Caki2 (cell line): ENCODE measurements at regions not wholly inside any gene's neighbourhood (a gene's known extent, or its start where the extent isn't known, plus 50 kb on each side); places are given as distances from the start of the nearest gene placed in this dataset.
"Not testable (repeated sequence)": the region's sequence is repeated elsewhere in the genome, so short reads cannot be mapped to it uniquely, and the experiment has no call there.

Experiments
- DNase-seq: peaks from one replicate; pipeline ENCODE4 v3.0.0-alpha.2; 2015; ENCODE audit warnings: low read depth
- in situ Hi-C: cut with HindIII; loops from 2 replicates; pipeline ENCODE4 v1.10.0; 2016; ENCODE audit warnings: low sequenced_read_pairs, low pct_unique_long_range_greater_than_20kb, mixed read lengths

- in situ Hi-C loops = no loop called here
- DNase-seq = no peak
These were observed 59.2 kb downstream of the EMX2 start for GRCh38 chr10:117601716-117602115.

DNA sequence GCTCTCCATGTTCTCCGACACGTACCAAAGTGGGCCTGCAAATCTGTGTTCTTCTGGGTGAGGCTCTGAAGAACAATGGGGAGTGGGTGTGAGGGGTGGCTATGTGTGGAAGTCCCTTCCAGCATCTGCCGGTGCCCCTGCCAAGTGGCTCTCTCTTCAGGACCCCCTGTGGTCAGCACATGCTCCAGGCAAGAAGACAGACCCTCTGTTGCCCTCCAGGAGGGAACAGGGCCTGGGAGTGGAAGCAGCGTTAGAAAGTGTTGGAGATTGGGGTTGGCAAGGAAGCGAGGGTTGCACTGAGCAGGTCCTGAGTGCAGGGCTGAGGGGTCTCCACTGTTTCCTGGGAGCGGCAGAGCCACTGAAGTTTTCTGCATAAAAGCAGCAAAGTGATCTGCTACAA lies 60.5 kb downstream of the EMX2 start:
- in situ Hi-C loops = no loop called here
- DNase-seq = no peak

GRCh38 chr10:117603726-117604125 lies 61.2 kb downstream of the EMX2 start:
- DNase-seq = no peak
- in situ Hi-C loops = no loop called here

DNA sequence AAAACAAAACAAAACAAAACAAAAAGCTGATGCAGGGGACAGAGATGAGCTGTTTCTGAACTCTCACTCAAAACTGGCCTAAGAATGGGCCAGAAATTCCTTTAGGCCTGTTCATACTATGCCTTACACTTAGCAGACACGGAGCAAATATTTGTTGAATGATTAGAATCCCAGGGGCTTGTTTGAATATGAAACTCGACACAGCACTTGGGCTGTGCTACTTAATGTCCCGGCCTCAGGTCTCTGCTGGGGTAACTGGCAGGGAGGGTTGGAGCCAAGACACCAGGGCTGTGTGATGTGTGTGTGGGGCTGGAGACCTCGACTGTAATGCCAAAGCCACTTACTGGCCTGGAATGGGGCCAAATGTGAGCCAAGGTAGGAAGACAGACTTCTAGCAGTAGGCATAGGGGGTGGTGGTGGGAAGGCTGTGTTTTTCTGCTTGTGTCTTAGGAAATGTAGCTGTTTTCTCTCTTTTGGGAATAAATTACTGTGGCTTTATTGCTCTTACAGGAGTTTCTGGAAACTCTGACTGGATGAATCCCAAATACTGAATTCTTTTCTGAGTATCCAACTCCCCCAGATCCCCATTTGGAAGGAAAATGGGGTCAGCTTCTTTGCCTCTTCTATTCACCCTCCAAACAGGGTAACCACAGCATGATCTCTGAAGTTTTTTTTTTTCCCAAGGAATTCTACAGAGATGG lies 66.7 kb downstream of the EMX2 start:
- DNase-seq = no peak
- in situ Hi-C loops = no loop called here

DNA sequence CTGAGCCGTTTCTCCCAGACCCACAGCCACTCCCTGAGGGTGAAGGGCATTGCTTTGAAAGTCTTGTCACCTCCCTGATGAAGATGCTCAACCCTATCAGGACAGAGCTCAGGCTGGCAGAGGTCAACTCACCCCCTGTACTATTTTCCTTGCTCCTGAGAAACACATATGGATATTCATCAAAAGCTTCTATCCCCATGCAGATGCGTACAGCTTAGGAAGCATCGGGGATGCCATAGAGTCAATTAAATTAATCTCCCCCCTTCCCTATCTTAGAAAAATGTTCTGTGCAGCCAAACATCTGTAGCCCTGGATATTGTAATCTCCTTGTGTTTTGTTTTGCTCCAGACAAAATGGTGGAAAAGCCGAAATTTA lies 67.2 kb downstream of the EMX2 start:
- in situ Hi-C loops = no loop called here
- DNase-seq = no peak

GRCh38 chr10:117610321-117610720 lies 67.8 kb downstream of the EMX2 start:
- in situ Hi-C loops = no loop called here
- no peak for DNase-seq

- in situ Hi-C loops = no loop called here
- DNase-seq = no peak
These were observed 69.6 kb downstream of the EMX2 start for GRCh38 chr10:117612113-117612512.

DNA sequence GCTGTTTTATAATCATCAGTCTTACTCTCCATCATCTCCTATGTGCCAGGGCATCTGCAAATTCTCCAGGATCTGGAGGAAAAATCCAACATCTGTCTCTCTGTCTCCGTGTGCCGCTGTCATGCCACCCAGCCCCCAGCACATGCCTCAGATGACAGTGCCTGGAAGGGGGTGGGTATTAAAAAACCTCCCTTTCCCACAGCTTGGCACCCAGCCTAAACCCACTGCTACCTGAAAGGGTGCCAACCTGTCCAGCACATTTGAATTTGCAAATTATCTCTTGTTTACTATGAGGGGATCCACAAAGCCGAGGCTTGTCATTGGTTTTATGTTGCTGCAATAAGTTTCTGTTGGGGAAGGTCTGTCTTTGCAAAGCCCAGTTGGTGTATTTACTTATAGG lies 73.1 kb downstream of the EMX2 start:
- in situ Hi-C loops = no loop called here
- DNase-seq = no peak

DNA sequence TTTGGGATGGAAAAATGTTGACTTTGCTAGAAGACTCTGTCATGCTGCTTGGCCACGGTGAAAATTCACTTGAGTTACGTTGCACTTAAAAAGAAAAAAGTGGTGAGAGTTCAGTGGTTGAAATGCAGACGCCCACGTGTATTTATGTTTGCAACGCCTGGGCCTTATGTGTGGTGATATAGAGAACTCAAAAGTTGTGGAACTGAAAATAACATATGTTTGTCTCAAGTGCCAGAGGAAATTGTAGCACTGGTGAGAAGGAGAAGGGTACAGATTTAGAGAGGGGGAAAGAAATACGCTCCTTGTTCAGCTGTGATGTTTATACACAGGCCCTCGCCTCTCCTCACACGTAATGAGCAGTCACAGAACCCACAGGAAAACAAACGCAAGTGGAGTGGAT lies 73.6 kb downstream of the EMX2 start:
- in situ Hi-C loops = no loop called here
- no peak for DNase-seq

GRCh38 chr10:117617086-117617485 lies 74.5 kb downstream of the EMX2 start:
- no peak for DNase-seq
- in situ Hi-C loops = no loop called here

DNA sequence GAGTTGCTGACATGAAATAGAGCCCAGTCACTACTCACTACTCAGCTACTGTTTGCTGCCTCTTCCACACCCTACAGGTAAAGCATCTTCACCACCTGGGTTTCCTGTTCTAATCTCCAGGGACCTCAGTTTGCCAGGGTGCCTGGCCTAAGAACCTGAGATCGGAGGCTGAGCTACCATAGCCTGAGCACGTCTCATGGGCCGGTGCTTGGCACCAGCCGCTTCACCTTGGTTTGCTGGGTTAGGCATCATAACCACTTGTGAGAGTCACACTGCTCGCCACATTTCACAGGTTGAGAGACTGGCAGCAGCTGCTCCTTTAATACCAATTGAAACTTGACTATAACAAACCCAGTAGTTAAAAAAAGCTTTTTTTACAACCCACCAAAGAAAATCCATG lies 75.1 kb downstream of the EMX2 start:
- in situ Hi-C loops = no loop called here
- no peak for DNase-seq

GRCh38 chr10:117619223-117619622 lies 76.7 kb downstream of the EMX2 start:
- no peak for DNase-seq
- in situ Hi-C loops = no loop called here

DNA sequence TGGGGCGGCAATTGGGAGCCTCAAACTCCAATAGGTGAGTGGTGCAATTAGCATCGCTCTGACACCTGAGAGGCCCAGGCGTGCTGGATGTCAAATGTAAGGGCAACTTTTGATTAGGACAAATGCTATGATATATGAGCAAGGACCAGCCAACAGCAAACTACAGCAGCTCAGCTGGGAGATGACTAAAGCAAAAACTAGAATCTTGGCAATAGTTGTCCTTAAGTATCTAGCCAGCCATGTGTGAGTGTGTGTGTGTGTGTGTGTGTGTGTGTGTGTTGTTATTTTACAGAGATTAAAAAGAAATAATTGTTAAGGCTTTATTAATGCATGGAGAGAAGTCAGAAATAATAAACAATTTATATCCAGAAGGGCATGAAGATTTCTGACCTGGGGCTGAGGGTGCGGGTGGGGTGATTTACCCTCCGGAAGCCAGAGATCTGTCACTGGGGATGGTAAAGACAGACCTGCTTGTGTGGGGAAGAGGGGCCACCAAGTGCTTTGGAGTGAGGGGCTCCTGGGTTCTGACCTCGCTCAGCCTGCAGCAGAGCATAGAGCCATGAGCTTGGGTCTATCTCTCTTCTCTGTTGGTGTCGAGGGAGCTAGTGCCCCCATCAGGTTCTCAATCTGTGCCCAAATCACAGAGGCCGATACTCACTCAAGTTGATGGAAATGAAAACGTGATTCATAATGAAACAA lies 77.3 kb downstream of the EMX2 start:
- in situ Hi-C loops = no loop called here
- no peak for DNase-seq

GRCh38 chr10:117621196-117621595 lies 78.7 kb downstream of the EMX2 start:
- no peak for DNase-seq
- in situ Hi-C loops = no loop called here

DNA sequence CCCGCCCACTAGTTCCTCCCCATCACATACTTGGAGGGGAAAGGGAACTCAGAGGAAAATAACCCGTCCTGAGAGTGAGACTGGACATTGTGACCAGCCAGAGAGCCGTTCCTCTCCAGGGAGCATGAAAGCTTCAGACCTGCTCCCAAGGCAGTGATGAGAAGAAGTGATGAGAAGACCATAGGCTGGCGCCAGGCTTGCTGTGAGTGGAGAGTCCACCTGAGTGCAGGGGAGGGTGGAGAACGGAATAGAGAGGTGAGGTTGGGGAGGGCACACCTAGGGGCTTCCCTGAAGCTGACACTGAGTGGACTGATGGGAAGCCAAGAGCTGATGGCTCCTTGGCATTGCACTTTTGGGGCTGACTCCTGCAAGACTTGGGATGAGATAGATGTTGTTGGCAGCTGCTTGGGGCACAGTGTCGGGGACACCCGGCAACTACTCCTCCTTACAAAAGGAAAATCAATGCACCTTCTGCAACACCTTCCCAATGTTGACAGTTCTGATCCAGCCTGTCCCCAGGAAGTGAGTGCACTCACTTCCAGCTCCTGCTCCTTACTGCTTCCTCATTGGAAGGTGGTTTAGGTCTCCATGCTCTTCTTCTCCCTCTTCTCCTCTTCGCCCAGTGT lies 79.4 kb downstream of the EMX2 start:
- DNase-seq = no peak
- in situ Hi-C loops = no loop called here

- no peak for DNase-seq
- in situ Hi-C loops = no loop called here
These were observed 80.1 kb downstream of the EMX2 start for GRCh38 chr10:117622471-117623184.

DNA sequence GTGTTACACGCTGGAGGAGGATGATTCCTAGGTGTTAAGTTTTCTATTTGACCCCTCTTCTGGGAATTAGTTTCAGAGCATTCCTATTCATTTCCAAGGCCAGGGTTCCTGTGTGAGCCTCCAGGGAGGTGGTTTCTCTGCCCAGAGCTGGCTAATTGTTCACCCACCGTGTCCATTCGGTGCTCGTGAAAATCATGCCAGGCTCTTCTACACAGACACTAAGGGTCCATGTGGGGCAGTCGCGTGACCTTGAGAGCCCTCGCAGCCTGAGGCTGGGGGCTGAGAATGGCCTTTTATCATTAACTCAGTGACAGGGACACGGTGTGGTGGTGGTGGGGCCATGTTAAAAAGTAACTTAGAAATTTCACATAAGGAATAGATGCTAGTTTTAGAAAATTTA lies 83.7 kb downstream of the EMX2 start:
- in situ Hi-C loops = no loop called here
- no peak for DNase-seq

- in situ Hi-C loops = no loop called here
- no peak for DNase-seq
These were observed 85.0 kb downstream of the EMX2 start for GRCh38 chr10:117627561-117627960.

DNA sequence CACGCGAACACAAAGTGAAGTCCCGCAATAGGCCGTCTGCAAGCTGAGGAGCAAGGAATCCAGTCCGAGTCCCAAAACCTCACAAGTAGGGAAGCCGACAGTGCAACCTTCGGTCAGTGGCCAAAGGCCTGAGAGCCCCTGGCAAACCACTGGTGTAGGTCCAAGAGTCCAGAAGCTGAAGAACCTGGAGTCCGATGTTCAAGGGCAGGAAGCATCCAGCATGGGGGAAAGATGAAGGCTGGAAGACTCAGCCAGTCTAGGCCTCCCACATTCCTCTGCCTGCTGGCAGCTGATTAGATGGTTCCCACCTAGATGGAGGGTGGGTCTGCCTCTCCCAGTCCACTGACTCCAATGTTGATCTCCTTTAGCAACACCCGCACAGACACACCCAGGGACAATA lies 87.2 kb downstream of the EMX2 start:
- DNase-seq, in situ Hi-C loops: not testable (repeated sequence)
